Neural progenitor cell (in vitro differentiated cells): ENCODE measurements at regions not wholly inside any gene's neighbourhood (a gene's known extent, or its start where the extent isn't known, plus 50 kb on each side); places are given as distances from the start of the nearest gene placed in this dataset.
A peak's percentile ranks its signal among the peaks of the same experiment; 100 is the strongest.

ENCODE experiments used
- DNase-seq: peaks from one replicate; pipeline ENCODE4 v3.0.0-alpha.2; 2016; ENCODE audit warnings: low spot score
- H2AFZ ChIP-seq: fragments of 200-600 bp; sonication (generic); replicated peaks from 2 replicates; pipeline ENCODE4 v1.6.1; 2016; ENCODE audit warnings: antibody characterized with exemption
- H3F3A ChIP-seq: fragments of 200-600 bp; sonication (generic); 2 replicates; pipeline ENCODE4 v1.6.1; 2016; ENCODE audit warnings: antibody characterized with exemption, low read depth
- H3K27ac ChIP-seq: fragments of 200-600 bp; sonication (generic); 2 replicates; pipeline ENCODE4 v1.5.1; 2016; ENCODE audit warnings: mild to moderate bottlenecking
- H3K27me3 ChIP-seq: fragments of 200-600 bp; sonication (generic); 2 replicates; pipeline ENCODE4 v1.6.1; 2016; ENCODE audit warnings: mild to moderate bottlenecking, moderate library complexity
- H3K36me3 ChIP-seq: fragments of 200-600 bp; sonication (generic); 2 replicates; pipeline ENCODE4 v1.5.1; 2016
- H3K4me1 ChIP-seq: fragments of 200-600 bp; sonication (generic); 2 replicates; pipeline ENCODE4 v1.6.1; 2016; ENCODE audit warnings: mixed run types
- H3K4me2 ChIP-seq: fragments of 200-600 bp; sonication (generic); 2 replicates; pipeline ENCODE4 v1.6.1; 2016
- H3K4me3 ChIP-seq: fragments of 200-600 bp; sonication (generic); 2 replicates; pipeline ENCODE4 v1.5.1; 2016
- H3K79me2 ChIP-seq: fragments of 200-600 bp; sonication (generic); 2 replicates; pipeline ENCODE4 v1.6.1; 2016; ENCODE audit warnings: low read depth
- H3K9ac ChIP-seq: fragments of 200-600 bp; sonication (generic); 2 replicates; pipeline ENCODE4 v1.6.1; 2016
- H3K9me3 ChIP-seq: fragments of 200-600 bp; sonication (generic); 2 replicates; pipeline ENCODE4 v1.5.1; 2016; ENCODE audit warnings: low read depth
- H4K20me1 ChIP-seq: fragments of 200-600 bp; sonication (generic); 2 replicates; pipeline ENCODE4 v1.6.1; 2016; ENCODE audit warnings: low read depth
- H3K27ac Mint-ChIP-seq: 3 replicates; pipeline ENCODE4 v1.8.0; 2021; ENCODE audit warnings: mixed read lengths
- H3K27me3 Mint-ChIP-seq: 2 replicates; pipeline ENCODE4 v1.8.0; 2022; ENCODE audit warnings: low read depth, mild to moderate bottlenecking, inconsistent platforms, moderate library complexity, mixed read lengths; ENCODE audit not compliant: insufficient read depth
- H3K36me3 Mint-ChIP-seq: 3 replicates; pipeline ENCODE4 v1.8.0; 2021; ENCODE audit warnings: mixed read lengths
- H3K4me1 Mint-ChIP-seq: 3 replicates; pipeline ENCODE4 v1.8.0; 2021; ENCODE audit warnings: mixed read lengths
- H3K4me3 Mint-ChIP-seq: 3 replicates; pipeline ENCODE4 v1.8.0; 2021; ENCODE audit warnings: mild to moderate bottlenecking, moderate library complexity, mixed read lengths
- H3K9me3 Mint-ChIP-seq: 3 replicates; pipeline ENCODE4 v1.8.0; 2020; ENCODE audit warnings: mixed read lengths
- EZH2 ChIP-seq: fragments of 200-600 bp; sonication (generic); IDR thresholded peaks from 2 replicates; pipeline ENCODE4 v1.6.1; 2017; ENCODE audit warnings: antibody characterized with exemption, mild to moderate bottlenecking, moderate library complexity
- EZH2phosphoT487 ChIP-seq: fragments of 200-600 bp; sonication (generic); IDR thresholded peaks from 2 replicates; pipeline ENCODE4 v1.6.1; 2017; ENCODE audit warnings: antibody characterized with exemption
- TF ChIP-seq, protein P1 (sequence below): fragments of 200-600 bp; sonication (generic); IDR thresholded peaks from 2 replicates; pipeline ENCODE4 v1.5.1; 2017; ENCODE audit warnings: antibody characterized with exemption, mild to moderate bottlenecking

DNA sequence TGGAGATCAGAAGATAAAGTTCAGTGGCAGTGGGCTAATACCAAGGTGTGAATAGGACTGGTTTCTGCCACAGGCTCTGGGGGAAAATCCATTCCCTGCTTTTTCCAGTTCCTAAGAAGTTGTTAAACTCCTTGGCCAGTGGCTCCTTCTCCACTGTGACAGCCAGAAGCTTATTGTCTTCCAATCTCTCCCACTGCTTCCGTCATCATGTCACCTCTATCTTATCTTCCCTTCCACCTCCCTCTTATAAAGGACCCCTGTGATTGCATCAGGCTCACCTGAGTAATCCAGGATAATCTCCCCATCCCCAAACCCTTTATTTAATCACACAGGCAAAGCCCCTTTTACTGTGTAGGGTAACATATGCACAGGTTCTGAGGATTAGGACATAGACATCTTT, 431.2 kb upstream of the SLC10A2 start:
- H3K9ac ChIP-seq = no peak overlapping the region
- Mint-ChIP-seq H3K9me3 (peaks cover 6% of the 10 kb centered on the region), H3K36me3 (no peaks in the 10 kb centered on the region), H3K27me3 (no peaks in the 10 kb centered on the region), H3K4me3 (no peak overlapping the region), H3K27ac (no peak overlapping the region), H3K4me1 (no peaks in the 10 kb centered on the region)
- H2AFZ ChIP-seq = no peak overlapping the region
- no peaks in the 10 kb centered on the region for H4K20me1 ChIP-seq
- DNase-seq = no peak
- H3K79me2 ChIP-seq = no peaks in the 10 kb centered on the region
- H3F3A ChIP-seq = no peaks in the 10 kb centered on the region
- H3K36me3 ChIP-seq = no peaks in the 10 kb centered on the region
- H3K9me3 ChIP-seq = no peaks in the 10 kb centered on the region
- no peak overlapping the region for H3K4me3 ChIP-seq
- TF ChIP-seq EZH2phosphoT487 = no peak
- TF ChIP-seq, protein P1, sequence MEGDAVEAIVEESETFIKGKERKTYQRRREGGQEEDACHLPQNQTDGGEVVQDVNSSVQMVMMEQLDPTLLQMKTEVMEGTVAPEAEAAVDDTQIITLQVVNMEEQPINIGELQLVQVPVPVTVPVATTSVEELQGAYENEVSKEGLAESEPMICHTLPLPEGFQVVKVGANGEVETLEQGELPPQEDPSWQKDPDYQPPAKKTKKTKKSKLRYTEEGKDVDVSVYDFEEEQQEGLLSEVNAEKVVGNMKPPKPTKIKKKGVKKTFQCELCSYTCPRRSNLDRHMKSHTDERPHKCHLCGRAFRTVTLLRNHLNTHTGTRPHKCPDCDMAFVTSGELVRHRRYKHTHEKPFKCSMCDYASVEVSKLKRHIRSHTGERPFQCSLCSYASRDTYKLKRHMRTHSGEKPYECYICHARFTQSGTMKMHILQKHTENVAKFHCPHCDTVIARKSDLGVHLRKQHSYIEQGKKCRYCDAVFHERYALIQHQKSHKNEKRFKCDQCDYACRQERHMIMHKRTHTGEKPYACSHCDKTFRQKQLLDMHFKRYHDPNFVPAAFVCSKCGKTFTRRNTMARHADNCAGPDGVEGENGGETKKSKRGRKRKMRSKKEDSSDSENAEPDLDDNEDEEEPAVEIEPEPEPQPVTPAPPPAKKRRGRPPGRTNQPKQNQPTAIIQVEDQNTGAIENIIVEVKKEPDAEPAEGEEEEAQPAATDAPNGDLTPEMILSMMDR = no peak
- TF ChIP-seq EZH2 = no peak
- no peaks in the 10 kb centered on the region for H3K27me3 ChIP-seq
- H3K27ac ChIP-seq = no peak overlapping the region
- no peaks in the 10 kb centered on the region for H3K4me1 ChIP-seq
- H3K4me2 ChIP-seq = no peak overlapping the region

DNA sequence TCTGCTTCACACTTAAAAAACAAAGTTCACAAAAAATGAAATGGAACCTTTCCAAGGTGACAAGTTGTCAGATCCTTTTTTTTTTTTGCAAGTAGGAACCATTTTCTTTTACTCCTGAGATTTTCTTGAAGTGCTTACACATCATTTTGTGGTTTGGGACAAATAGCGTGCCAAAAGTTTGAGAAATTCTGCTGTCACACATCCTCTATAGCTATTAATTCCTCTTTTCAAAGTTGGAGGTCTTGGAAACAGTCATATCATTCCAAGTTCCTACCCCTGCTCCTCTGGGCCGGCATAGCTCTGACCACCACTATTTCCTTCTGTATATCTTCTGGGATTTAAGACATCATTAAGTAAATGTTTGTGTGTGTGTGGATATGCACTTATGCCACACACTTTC, 421.6 kb upstream of the SLC10A2 start:
- no peaks in the 10 kb centered on the region for H3K27me3 ChIP-seq
- Mint-ChIP-seq H3K9me3 (peaks cover 2% of the 10 kb centered on the region), H3K4me1 (peaks cover 3% of the 10 kb centered on the region), H3K27ac (no peak overlapping the region), H3K4me3 (no peak overlapping the region), H3K27me3 (no peaks in the 10 kb centered on the region), H3K36me3 (no peaks in the 10 kb centered on the region)
- no peaks in the 10 kb centered on the region for H3F3A ChIP-seq
- no peak overlapping the region for H3K4me3 ChIP-seq
- no peaks in the 10 kb centered on the region for H3K79me2 ChIP-seq
- H3K4me1 ChIP-seq = no peaks in the 10 kb centered on the region
- H3K9me3 ChIP-seq = no peaks in the 10 kb centered on the region
- DNase-seq = no peak
- H4K20me1 ChIP-seq = no peaks in the 10 kb centered on the region
- TF ChIP-seq EZH2phosphoT487 (no peak), EZH2 (no peak)
- TF ChIP-seq, protein P1 = no peak
- H3K36me3 ChIP-seq = no peaks in the 10 kb centered on the region
- H3K9ac ChIP-seq = no peak overlapping the region
- H2AFZ ChIP-seq = no peak overlapping the region
- H3K4me2 ChIP-seq = no peak overlapping the region
- H3K27ac ChIP-seq = no peak overlapping the region

DNA sequence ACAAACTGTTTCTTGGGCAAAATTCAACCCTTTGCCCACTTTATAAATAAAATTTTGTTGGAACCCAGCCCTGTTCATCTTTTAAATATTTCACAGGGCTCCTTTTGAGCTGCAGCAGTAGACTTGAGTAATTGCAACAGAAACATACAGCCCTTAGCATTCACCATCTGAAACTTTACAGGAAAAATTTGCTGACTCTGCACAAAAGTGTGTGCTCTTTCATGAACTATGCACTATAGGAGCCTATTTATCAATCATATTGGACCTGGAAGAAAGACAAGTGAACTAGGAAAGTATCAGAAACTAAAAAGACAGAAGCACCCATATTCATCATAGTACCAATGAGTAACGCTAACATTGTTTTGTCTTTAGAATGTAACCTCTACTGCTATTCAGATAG, 406.9 kb upstream of the SLC10A2 start:
- H3K79me2 ChIP-seq = no peaks in the 10 kb centered on the region
- Mint-ChIP-seq H3K27ac (no peak overlapping the region), H3K9me3 (no peaks in the 10 kb centered on the region), H3K36me3 (no peaks in the 10 kb centered on the region), H3K4me3 (no peak overlapping the region), H3K4me1 (no peaks in the 10 kb centered on the region), H3K27me3 (no peaks in the 10 kb centered on the region)
- H3K4me3 ChIP-seq = no peak overlapping the region
- H4K20me1 ChIP-seq = no peaks in the 10 kb centered on the region
- H3K9ac ChIP-seq = no peak overlapping the region
- H3K27ac ChIP-seq = no peak overlapping the region
- no peaks in the 10 kb centered on the region for H3K4me1 ChIP-seq
- no peak for DNase-seq
- H3K4me2 ChIP-seq = no peak overlapping the region
- no peaks in the 10 kb centered on the region for H3K27me3 ChIP-seq
- no peak overlapping the region for H2AFZ ChIP-seq
- no peaks in the 10 kb centered on the region for H3F3A ChIP-seq
- no peak for TF ChIP-seq EZH2
- no peak for TF ChIP-seq EZH2phosphoT487
- TF ChIP-seq, protein P1 = no peak
- no peaks in the 10 kb centered on the region for H3K36me3 ChIP-seq
- H3K9me3 ChIP-seq = no peaks in the 10 kb centered on the region

DNA sequence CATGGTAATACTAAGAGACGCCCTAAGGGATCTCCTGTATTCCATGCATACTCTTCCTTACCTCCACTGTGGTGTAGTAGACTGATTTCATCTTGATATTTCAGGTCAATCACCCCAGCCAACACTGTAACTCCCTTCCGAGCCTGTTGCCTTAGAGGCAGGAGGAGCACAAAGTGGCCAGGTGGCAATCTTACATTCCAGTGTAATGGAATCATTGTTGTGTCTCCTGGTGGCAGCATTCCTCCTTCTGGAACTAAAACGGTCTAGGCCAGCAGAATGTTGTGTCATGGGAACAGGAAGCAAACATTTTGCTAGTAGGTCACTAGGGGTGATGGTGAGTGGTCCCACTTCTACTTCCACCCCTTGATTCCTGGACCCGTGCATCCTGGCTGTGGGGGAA, 405.7 kb upstream of the SLC10A2 start:
- Histone ChIP-seq H3K36me3 (no peaks in the 10 kb centered on the region), H3K4me2 (no peak overlapping the region), H3K4me3 (no peak overlapping the region), H3K4me1 (no peaks in the 10 kb centered on the region), H3K9ac (no peak overlapping the region), H3K79me2 (no peaks in the 10 kb centered on the region), H2AFZ (no peak overlapping the region), H3K9me3 (no peaks in the 10 kb centered on the region), H3K27ac (no peak overlapping the region), H3K27me3 (no peaks in the 10 kb centered on the region), H3F3A (no peaks in the 10 kb centered on the region), H4K20me1 (no peaks in the 10 kb centered on the region)
- Mint-ChIP-seq H3K4me3 (no peak overlapping the region), H3K4me1 (no peaks in the 10 kb centered on the region), H3K9me3 (no peaks in the 10 kb centered on the region), H3K27me3 (no peaks in the 10 kb centered on the region), H3K27ac (no peak overlapping the region), H3K36me3 (no peaks in the 10 kb centered on the region)
- DNase-seq = peak; percentile 5
- TF ChIP-seq EZH2 = no peak
- no peak for TF ChIP-seq EZH2phosphoT487
- TF ChIP-seq, protein P1 = no peak
